ENCODE measurements at regions not wholly inside any gene's neighbourhood (a gene's known extent, or its start where the extent isn't known, plus 50 kb on each side); places are given as distances from the start of the nearest gene placed in this dataset.

- WGBS, 2 donors: 83 to 88% methylated on average over 2 of the region's 2 CpGs
- Histone ChIP-seq H3K36me3 (no peaks in the 10 kb centered on the region), H3K4me3 (no peak overlapping the region), H3K27me3 (no peaks in the 10 kb centered on the region), H3K9me3 (no peaks in the 10 kb centered on the region), H3K27ac (no peak overlapping the region), H3K4me1 (no peaks in the 10 kb centered on the region)
- no peak for ATAC-seq
- TF ChIP-seq, protein P1, sequence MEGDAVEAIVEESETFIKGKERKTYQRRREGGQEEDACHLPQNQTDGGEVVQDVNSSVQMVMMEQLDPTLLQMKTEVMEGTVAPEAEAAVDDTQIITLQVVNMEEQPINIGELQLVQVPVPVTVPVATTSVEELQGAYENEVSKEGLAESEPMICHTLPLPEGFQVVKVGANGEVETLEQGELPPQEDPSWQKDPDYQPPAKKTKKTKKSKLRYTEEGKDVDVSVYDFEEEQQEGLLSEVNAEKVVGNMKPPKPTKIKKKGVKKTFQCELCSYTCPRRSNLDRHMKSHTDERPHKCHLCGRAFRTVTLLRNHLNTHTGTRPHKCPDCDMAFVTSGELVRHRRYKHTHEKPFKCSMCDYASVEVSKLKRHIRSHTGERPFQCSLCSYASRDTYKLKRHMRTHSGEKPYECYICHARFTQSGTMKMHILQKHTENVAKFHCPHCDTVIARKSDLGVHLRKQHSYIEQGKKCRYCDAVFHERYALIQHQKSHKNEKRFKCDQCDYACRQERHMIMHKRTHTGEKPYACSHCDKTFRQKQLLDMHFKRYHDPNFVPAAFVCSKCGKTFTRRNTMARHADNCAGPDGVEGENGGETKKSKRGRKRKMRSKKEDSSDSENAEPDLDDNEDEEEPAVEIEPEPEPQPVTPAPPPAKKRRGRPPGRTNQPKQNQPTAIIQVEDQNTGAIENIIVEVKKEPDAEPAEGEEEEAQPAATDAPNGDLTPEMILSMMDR (IDR thresholded peaks at IDR 0.05): no peak
- intact Hi-C loops (cut with DNase I): no loop called here
- no peak for DNase-seq
Observed at GRCh38 chr4:133439830-133440229, 290.7 kb downstream of the PCDH10 start.

GRCh38 chr4:133424605-133425004 lies 275.5 kb downstream of the PCDH10 start:
- ATAC-seq (no peak), DNase-seq (no peak)
- Histone ChIP-seq H3K27ac (no peak overlapping the region), H3K36me3 (no peaks in the 10 kb centered on the region), H3K4me3 (no peak overlapping the region), H3K4me1 (no peaks in the 10 kb centered on the region), H3K27me3 (no peaks in the 10 kb centered on the region), H3K9me3 (peaks cover 0 to 5% (median 0%) of the 10 kb centered on the region in 11 donors)
- intact Hi-C loops (cut with DNase I): no loop called here
- TF ChIP-seq, protein P1 (IDR thresholded peaks at IDR 0.05): no peak
- 76 to 84% methylated on average over 4 of the region's 4 CpGs for WGBS, 2 donors

GRCh38 chr4:133403913-133404312 lies 254.8 kb downstream of the PCDH10 start:
- peaks cover 0 to 3% (median 0%) of the 10 kb centered on the region in 11 donors for H3K9me3 ChIP-seq
- intact Hi-C loops (cut with DNase I): no loop called here
- WGBS, 2 donors: 9 to 56% methylated on average over 2 of the region's 2 CpGs
- DNase-seq (no peak), ATAC-seq (no peak)
- TF ChIP-seq, protein P1 (IDR thresholded peaks at IDR 0.05): no peak
- H3K4me1 ChIP-seq: no peaks in the 10 kb centered on the region
- no peak overlapping the region for H3K27ac ChIP-seq
- H3K4me3 ChIP-seq: no peak overlapping the region
- H3K27me3 ChIP-seq: no peaks in the 10 kb centered on the region
- H3K36me3 ChIP-seq: no peaks in the 10 kb centered on the region

DNA sequence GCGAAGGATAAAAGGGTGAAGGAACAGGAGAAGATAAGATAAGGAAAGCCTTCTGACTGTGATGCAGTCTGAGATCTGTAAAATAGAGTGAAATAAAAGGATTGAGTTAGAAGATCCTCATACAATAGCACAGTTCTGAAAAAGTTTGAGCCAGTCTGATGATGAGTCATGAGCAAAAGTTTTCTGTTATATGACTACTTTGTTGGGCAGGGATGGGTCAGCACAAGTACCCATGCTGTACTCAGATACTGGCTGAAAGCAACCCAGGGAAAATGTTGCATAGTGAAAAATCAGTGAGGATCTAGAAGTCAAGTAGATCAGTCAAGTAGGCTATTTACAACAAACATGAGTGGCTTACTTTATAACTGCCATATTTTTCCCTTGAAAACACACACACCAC lies 253.5 kb downstream of the PCDH10 start:
- TF ChIP-seq, protein P1 (IDR thresholded peaks at IDR 0.05): no peak
- intact Hi-C loops (cut with DNase I): no loop called here
- Histone ChIP-seq H3K27me3 (no peaks in the 10 kb centered on the region), H3K9me3 (peaks cover 0 to 3% (median 0%) of the 10 kb centered on the region in 11 donors), H3K4me1 (no peaks in the 10 kb centered on the region), H3K27ac (no peak overlapping the region), H3K4me3 (no peak overlapping the region), H3K36me3 (no peaks in the 10 kb centered on the region)
- WGBS, 2 donors: 47 to 61% methylated on average over 1 of the region's 1 CpG
- ATAC-seq: no peak
- DNase-seq: no peak
